ENCODE measurements at regions not wholly inside any gene's neighbourhood (a gene's known extent, or its start where the extent isn't known, plus 50 kb on each side); places are given as distances from the start of the nearest gene placed in this dataset.

GRCh38 chr15:58283302-58283701, 145.1 kb downstream of the AQP9 start:
- Mint-ChIP-seq H3K4me1 (no peaks in the 10 kb centered on the region), H3K4me3 (no peak overlapping the region), H3K36me3 (no peaks in the 10 kb centered on the region), H3K27ac (no peak overlapping the region), H3K27me3 (no peaks in the 10 kb centered on the region), H3K9me3 (no peaks in the 10 kb centered on the region)
- ATAC-seq (replicated peaks) (no peak), DNase-seq (no peak)

GRCh38 chr15:58284293-58284692, 146.1 kb downstream of the AQP9 start:
- Mint-ChIP-seq H3K4me3 (no peak overlapping the region), H3K36me3 (no peaks in the 10 kb centered on the region), H3K27me3 (no peaks in the 10 kb centered on the region), H3K9me3 (no peaks in the 10 kb centered on the region), H3K27ac (no peak overlapping the region), H3K4me1 (no peaks in the 10 kb centered on the region)
- DNase-seq (no peak), ATAC-seq (replicated peaks) (no peak)

GRCh38 chr15:58285212-58285920, 146.4 kb upstream of the LIPC start:
- no peak overlapping the region for H3K27ac Mint-ChIP-seq
- ATAC-seq (replicated peaks), result no peak
- H3K4me3 Mint-ChIP-seq, result no peak overlapping the region

GRCh38 chr15:58285921-58286278, 145.9 kb upstream of the LIPC start:
- Mint-ChIP-seq H3K4me1 (no peaks in the 10 kb centered on the region), H3K27ac (no peak overlapping the region), H3K4me3 (no peak overlapping the region), H3K36me3 (no peaks in the 10 kb centered on the region), H3K9me3 (no peaks in the 10 kb centered on the region), H3K27me3 (no peaks in the 10 kb centered on the region)
- no peak for ATAC-seq (replicated peaks)
- DNase-seq, result no peak

More at GRCh38 chr15:58285212-58285920, 146.4 kb upstream of the LIPC start:
- Mint-ChIP-seq H3K4me1 (no peaks in the 10 kb centered on the region), H3K9me3 (no peaks in the 10 kb centered on the region), H3K27me3 (no peaks in the 10 kb centered on the region), H3K36me3 (no peaks in the 10 kb centered on the region)
- DNase-seq, result no peak

GRCh38 chr15:58286523-58286922, 145.3 kb upstream of the LIPC start:
- H3K9me3 Mint-ChIP-seq, result no peaks in the 10 kb centered on the region
- H3K36me3 Mint-ChIP-seq, result no peaks in the 10 kb centered on the region
- no peaks in the 10 kb centered on the region for H3K27me3 Mint-ChIP-seq
- no peak overlapping the region for H3K27ac Mint-ChIP-seq
- H3K4me3 Mint-ChIP-seq, result no peak overlapping the region
- ATAC-seq (replicated peaks) (no peak), DNase-seq (no peak)
- H3K4me1 Mint-ChIP-seq, result no peaks in the 10 kb centered on the region

GRCh38 chr15:58287891-58288290, 143.9 kb upstream of the LIPC start:
- Mint-ChIP-seq H3K4me1 (no peaks in the 10 kb centered on the region), H3K4me3 (no peak overlapping the region), H3K36me3 (no peaks in the 10 kb centered on the region), H3K27ac (no peak overlapping the region), H3K9me3 (peaks cover 4 to 6% of the 10 kb centered on the region in 2 donors), H3K27me3 (no peaks in the 10 kb centered on the region)
- ATAC-seq (replicated peaks), result no peak
- no peak for DNase-seq

- no peak for DNase-seq
- no peak for ATAC-seq (replicated peaks)
- Mint-ChIP-seq H3K9me3 (peaks cover 4 to 6% of the 10 kb centered on the region in 2 donors), H3K27ac (no peak overlapping the region), H3K4me3 (no peak overlapping the region), H3K4me1 (no peaks in the 10 kb centered on the region), H3K36me3 (no peaks in the 10 kb centered on the region), H3K27me3 (no peaks in the 10 kb centered on the region)
These were observed 143.2 kb upstream of the LIPC start for GRCh38 chr15:58288592-58288991.

- H3K4me1 Mint-ChIP-seq, result no peaks in the 10 kb centered on the region
- H3K4me3 Mint-ChIP-seq, result no peak overlapping the region
These were observed 139.9 kb upstream of the LIPC start for GRCh38 chr15:58291848-58292247.

GRCh38 chr15:58292751-58293175, 139.0 kb upstream of the LIPC start:
- Mint-ChIP-seq H3K27ac (no peak overlapping the region), H3K4me1 (no peaks in the 10 kb centered on the region), H3K4me3 (no peak overlapping the region), H3K9me3 (peaks cover 9 to 10% of the 10 kb centered on the region in 2 donors), H3K36me3 (peaks cover 3% of the 10 kb centered on the region in 2 donors), H3K27me3 (no peaks in the 10 kb centered on the region)
- DNase-seq (no peak), ATAC-seq (replicated peaks) (no peak)

More at GRCh38 chr15:58291848-58292247, 139.9 kb upstream of the LIPC start:
- Mint-ChIP-seq H3K36me3 (peaks cover under 1 to 3% of the 10 kb centered on the region in 2 donors), H3K9me3 (peaks cover 9 to 10% of the 10 kb centered on the region in 2 donors), H3K27me3 (no peaks in the 10 kb centered on the region), H3K27ac (no peak overlapping the region)
- DNase-seq (no peak), ATAC-seq (replicated peaks) (no peak)

GRCh38 chr15:58293622-58294550, 137.9 kb upstream of the LIPC start:
- H3K27ac Mint-ChIP-seq, result no peak overlapping the region
- ATAC-seq (replicated peaks) (no peak), DNase-seq (no peak)
- no peaks in the 10 kb centered on the region for H3K27me3 Mint-ChIP-seq
- peaks cover 3% of the 10 kb centered on the region in 2 donors for H3K36me3 Mint-ChIP-seq
- no peaks in the 10 kb centered on the region for H3K4me1 Mint-ChIP-seq
- no peak overlapping the region for H3K4me3 Mint-ChIP-seq
- peaks cover 9 to 10% of the 10 kb centered on the region in 2 donors for H3K9me3 Mint-ChIP-seq

- peaks cover 3% of the 10 kb centered on the region in 2 donors for H3K36me3 Mint-ChIP-seq
- H3K27ac Mint-ChIP-seq, result no peak overlapping the region
- ATAC-seq (replicated peaks) (no peak), DNase-seq (no peak)
- peaks cover 9 to 11% of the 10 kb centered on the region in 2 donors for H3K9me3 Mint-ChIP-seq
- no peaks in the 10 kb centered on the region for H3K4me1 Mint-ChIP-seq
- no peak overlapping the region for H3K4me3 Mint-ChIP-seq
- no peaks in the 10 kb centered on the region for H3K27me3 Mint-ChIP-seq
These were observed 137.0 kb upstream of the LIPC start for GRCh38 chr15:58294681-58295254.

- DNase-seq, result no peak
- no peaks in the 10 kb centered on the region for H3K4me1 Mint-ChIP-seq
- ATAC-seq (replicated peaks), result no peak
- H3K4me3 Mint-ChIP-seq, result no peak overlapping the region
- H3K36me3 Mint-ChIP-seq, result peaks cover 3% of the 10 kb centered on the region in 2 donors
- H3K9me3 Mint-ChIP-seq, result peaks cover 9 to 12% of the 10 kb centered on the region in 2 donors
- H3K27ac Mint-ChIP-seq, result no peak overlapping the region
- H3K27me3 Mint-ChIP-seq, result peaks cover 0 to 2% of the 10 kb centered on the region in 2 donors
These were observed 136.1 kb upstream of the LIPC start for GRCh38 chr15:58295637-58296215.

- no peak overlapping the region for H3K27ac Mint-ChIP-seq
- peaks cover 9 to 12% of the 10 kb centered on the region in 2 donors for H3K9me3 Mint-ChIP-seq
- H3K36me3 Mint-ChIP-seq, result peaks cover 3% of the 10 kb centered on the region in 2 donors
- peaks cover 0 to 5% of the 10 kb centered on the region in 2 donors for H3K27me3 Mint-ChIP-seq
- H3K4me3 Mint-ChIP-seq, result no peak overlapping the region
- DNase-seq (no peak), ATAC-seq (replicated peaks) (no peak)
- no peaks in the 10 kb centered on the region for H3K4me1 Mint-ChIP-seq
These were observed 135.5 kb upstream of the LIPC start for GRCh38 chr15:58296276-58296675.

GRCh38 chr15:58297639-58298038, 134.2 kb upstream of the LIPC start:
- Mint-ChIP-seq H3K4me3 (no peak overlapping the region), H3K27me3 (peaks cover 0 to 5% of the 10 kb centered on the region in 2 donors), H3K4me1 (no peaks in the 10 kb centered on the region), H3K9me3 (peaks cover 7% of the 10 kb centered on the region in 2 donors), H3K27ac (no peak overlapping the region), H3K36me3 (peaks cover 3% of the 10 kb centered on the region in 2 donors)
- ATAC-seq (replicated peaks) (no peak), DNase-seq (no peak)

All from stimulated activated naive B cell treated with anti-CD40 and anti-IgM and Interleukin-4, amounts not matched to agents 10 μg/mL and 1 μg/mL and 100 μg/mL, for 72 hours (primary cell).